Suprapubic skin (tissue), 3 donors: ENCODE measurements at regions not wholly inside any gene's neighbourhood (a gene's known extent, or its start where the extent isn't known, plus 50 kb on each side); places are given as distances from the start of the nearest gene placed in this dataset.
A peak's percentile ranks its signal among the peaks of the same experiment; 100 is the strongest.

Experiments used
- POLR2AphosphoS5 ChIP-seq, 3 donors: sonication (generic); formaldehyde crosslinking; IDR thresholded peaks; one replicate each; pipeline ENCODE4 v1.6.1; 2017; ENCODE audit warnings: antibody characterized with exemption in 3 of 3
- TF ChIP-seq, protein P1 (sequence below), 2 donors: fragments of 200-600 bp in 1 of 2; fragments of 450-650 bp in 1 of 2; sonication (generic) in 1 of 2; IDR thresholded peaks; one replicate each; pipeline ENCODE4 v1.5.1; 2016 to 2019; ENCODE audit warnings: antibody characterized with exemption in 2 of 2, mild to moderate bottlenecking in 1 of 2, moderate library complexity in 1 of 2

DNA sequence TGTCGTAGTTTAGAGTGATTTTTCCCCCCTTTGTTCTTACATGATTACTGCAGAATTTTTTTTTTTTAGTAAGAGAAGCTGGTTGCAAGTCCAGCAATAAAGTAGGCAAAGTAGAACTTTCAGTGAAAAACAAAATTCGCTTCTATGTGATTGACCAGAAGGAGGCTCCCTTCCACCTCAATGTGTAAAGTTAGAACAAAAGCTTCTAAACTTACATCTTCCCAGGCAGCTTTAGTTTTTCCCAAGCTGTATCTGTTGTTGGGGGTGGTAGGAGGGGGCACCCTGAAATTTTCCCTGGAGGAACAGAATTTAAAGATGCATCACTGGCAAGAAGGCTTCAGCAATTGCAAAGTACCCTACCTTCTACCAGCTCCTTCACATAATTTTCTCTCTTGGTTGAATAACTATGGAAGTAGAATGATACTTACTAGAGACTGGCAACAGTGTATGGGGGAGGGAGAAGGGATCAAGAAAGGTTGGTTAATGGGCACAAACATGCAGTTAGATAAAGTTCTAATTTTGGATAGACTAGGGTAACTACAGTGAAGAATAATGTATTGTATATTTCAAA lies 87.3 kb upstream of the E2F7 start:
- TF ChIP-seq POLR2AphosphoS5 (IDR thresholded peaks at IDR 0.05): no peak
- TF ChIP-seq, protein P1, sequence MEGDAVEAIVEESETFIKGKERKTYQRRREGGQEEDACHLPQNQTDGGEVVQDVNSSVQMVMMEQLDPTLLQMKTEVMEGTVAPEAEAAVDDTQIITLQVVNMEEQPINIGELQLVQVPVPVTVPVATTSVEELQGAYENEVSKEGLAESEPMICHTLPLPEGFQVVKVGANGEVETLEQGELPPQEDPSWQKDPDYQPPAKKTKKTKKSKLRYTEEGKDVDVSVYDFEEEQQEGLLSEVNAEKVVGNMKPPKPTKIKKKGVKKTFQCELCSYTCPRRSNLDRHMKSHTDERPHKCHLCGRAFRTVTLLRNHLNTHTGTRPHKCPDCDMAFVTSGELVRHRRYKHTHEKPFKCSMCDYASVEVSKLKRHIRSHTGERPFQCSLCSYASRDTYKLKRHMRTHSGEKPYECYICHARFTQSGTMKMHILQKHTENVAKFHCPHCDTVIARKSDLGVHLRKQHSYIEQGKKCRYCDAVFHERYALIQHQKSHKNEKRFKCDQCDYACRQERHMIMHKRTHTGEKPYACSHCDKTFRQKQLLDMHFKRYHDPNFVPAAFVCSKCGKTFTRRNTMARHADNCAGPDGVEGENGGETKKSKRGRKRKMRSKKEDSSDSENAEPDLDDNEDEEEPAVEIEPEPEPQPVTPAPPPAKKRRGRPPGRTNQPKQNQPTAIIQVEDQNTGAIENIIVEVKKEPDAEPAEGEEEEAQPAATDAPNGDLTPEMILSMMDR (IDR thresholded peaks at IDR 0.05): peak in 1 of 2 donors; percentile 47
